Kidney epithelial cell (primary cell): ENCODE measurements at regions not wholly inside any gene's neighbourhood (a gene's known extent, or its start where the extent isn't known, plus 50 kb on each side); places are given as distances from the start of the nearest gene placed in this dataset.

Experiments used
- DNase-seq: peaks from one replicate; pipeline ENCODE4 v3.0.0-alpha.2; 2010; ENCODE audit warnings: low read depth
- H3K27me3 ChIP-seq: 2 replicates; pipeline ENCODE4 v1.6.0; 2011; ENCODE audit warnings: low read length; ENCODE audit not compliant: control insufficient read depth, insufficient read depth
- H3K36me3 ChIP-seq: 2 replicates; pipeline ENCODE4 v1.5.1; 2011; ENCODE audit warnings: low read length; ENCODE audit not compliant: control insufficient read depth, insufficient read depth
- H3K4me3 ChIP-seq: 2 replicates; pipeline ENCODE4 v1.5.1; 2011; ENCODE audit warnings: low read depth, mild to moderate bottlenecking, control low read depth, low read length
- CTCF ChIP-seq: IDR thresholded peaks from 2 replicates; pipeline ENCODE4 v1.5.1; 2011; ENCODE audit warnings: mild to moderate bottlenecking, moderate library complexity, low read length, control low read depth, inconsistent platforms; ENCODE audit not compliant: insufficient read depth, poor library complexity, severe bottlenecking

- no peak overlapping the region for H3K4me3 ChIP-seq
- DNase-seq = no peak
- no peak for TF ChIP-seq CTCF
- no peaks in the 10 kb centered on the region for H3K36me3 ChIP-seq
- no peaks in the 10 kb centered on the region for H3K27me3 ChIP-seq
Observed at GRCh38 chr16:61366006-61366405, 670.2 kb downstream of the CDH8 start.

DNA sequence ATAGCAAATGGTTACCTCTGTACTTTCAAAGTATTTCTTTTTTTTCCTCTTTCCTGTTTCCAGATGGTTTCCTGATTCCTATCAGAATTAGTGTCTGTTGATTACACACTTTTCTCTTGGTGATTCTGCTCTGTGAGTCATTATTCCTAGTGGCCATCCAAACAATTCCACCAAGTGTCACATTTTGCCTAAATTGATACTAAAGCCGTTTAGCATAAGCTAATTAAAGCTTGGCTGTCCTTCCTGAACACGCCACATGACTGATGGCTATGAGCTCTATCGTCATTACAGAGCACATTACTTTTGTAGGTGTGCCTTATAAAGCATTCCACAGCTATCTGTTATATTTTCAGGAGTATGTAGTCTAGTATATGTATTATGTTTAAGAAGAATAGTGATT, 671.2 kb downstream of the CDH8 start:
- H3K27me3 ChIP-seq = no peaks in the 10 kb centered on the region
- no peak overlapping the region for H3K4me3 ChIP-seq
- no peak for DNase-seq
- TF ChIP-seq CTCF = no peak
- no peaks in the 10 kb centered on the region for H3K36me3 ChIP-seq

DNA sequence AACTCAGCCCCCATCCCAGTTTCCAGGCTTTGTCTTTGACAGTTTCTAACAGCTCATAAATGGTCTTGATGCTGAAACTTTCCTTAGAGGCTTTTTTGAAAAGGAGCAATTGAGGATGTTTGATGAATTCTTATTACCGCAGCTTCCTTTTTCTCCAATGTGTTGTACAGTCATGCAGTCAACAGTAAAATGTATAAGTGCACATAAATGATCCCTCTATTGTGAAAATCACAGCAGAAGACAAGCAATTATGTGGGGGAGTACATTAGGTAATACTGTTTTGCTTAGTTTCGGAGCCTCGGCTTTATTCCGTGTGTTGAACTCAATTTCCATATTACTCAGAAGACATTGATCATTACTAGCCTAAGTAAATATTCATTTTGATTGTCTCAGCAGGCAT, 673.7 kb downstream of the CDH8 start:
- no peak overlapping the region for H3K4me3 ChIP-seq
- no peak for TF ChIP-seq CTCF

GRCh38 chr16:61344791-61345190, 691.4 kb downstream of the CDH8 start:
- no peaks in the 10 kb centered on the region for H3K27me3 ChIP-seq
- H3K4me3 ChIP-seq = no peak overlapping the region
- no peak for TF ChIP-seq CTCF
- DNase-seq = no peak
- H3K36me3 ChIP-seq = no peaks in the 10 kb centered on the region

More for the DNA sequence above, 673.7 kb downstream of the CDH8 start:
- Histone ChIP-seq H3K27me3 (no peaks in the 10 kb centered on the region), H3K36me3 (no peaks in the 10 kb centered on the region)
- no peak for DNase-seq

DNA sequence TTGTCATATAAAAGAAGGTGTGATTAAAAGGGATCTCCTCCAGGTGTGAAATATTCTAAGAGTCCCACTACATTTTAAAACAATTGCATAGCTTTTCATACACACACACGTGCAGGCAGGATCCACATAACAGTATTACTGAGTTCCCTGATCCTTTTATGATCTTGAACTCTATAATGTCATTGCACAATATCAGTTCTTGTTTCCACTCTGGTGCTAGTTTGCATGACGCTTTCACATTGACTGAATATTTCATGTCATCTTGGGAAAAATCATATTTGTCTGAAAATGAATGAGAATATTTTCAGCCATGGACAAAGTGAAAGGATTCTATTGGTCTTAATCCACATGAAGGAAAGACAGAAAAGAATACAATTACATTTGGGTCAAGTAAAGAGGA, 703.8 kb downstream of the CDH8 start:
- no peak for TF ChIP-seq CTCF
- no peaks in the 10 kb centered on the region for H3K36me3 ChIP-seq
- no peak for DNase-seq
- H3K27me3 ChIP-seq = no peaks in the 10 kb centered on the region
- no peak overlapping the region for H3K4me3 ChIP-seq

DNA sequence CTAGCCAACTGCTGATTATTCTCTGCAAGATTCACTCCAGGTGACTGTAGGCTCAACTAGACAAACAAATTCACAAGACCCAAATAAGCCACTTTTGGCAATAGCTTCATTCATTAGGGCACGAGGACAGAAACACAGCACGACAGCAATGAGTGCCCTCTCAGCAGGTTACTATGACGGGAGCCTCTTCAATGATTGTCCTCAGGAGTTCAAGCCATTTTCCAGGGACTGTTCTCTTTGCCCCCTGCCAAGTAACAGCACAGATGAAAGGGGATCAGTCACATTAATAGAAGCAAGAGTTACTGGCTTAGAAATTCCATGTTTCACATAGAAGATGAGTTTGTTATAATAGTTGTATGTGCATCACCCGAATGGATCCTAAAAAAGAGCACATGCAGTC, 712.2 kb downstream of the CDH8 start:
- no peaks in the 10 kb centered on the region for H3K27me3 ChIP-seq
- no peaks in the 10 kb centered on the region for H3K36me3 ChIP-seq
- DNase-seq = no peak
- TF ChIP-seq CTCF = no peak
- no peak overlapping the region for H3K4me3 ChIP-seq
